Liver (tissue), 3 donors: ENCODE measurements at regions not wholly inside any gene's neighbourhood (a gene's known extent, or its start where the extent isn't known, plus 50 kb on each side); places are given as distances from the start of the nearest gene placed in this dataset.

Source experiments
- ATF3 ChIP-seq: IDR thresholded peaks from 2 replicates; pipeline ENCODE4 v1.6.1; 2016; ENCODE audit warnings: antibody characterized with exemption
- FOXA1 ChIP-seq: IDR thresholded peaks from 2 replicates; pipeline ENCODE4 v1.6.1; 2016; ENCODE audit warnings: antibody characterized with exemption
- FOXA2 ChIP-seq: IDR thresholded peaks from 2 replicates; pipeline ENCODE4 v1.6.1; 2016; ENCODE audit warnings: antibody characterized with exemption
- GABPA ChIP-seq, 2 donors: IDR thresholded peaks in 1 of 2; conservative IDR thresholded peaks in 1 of 2; 2 replicates each; pipeline ENCODE4 v1.6.1; 2016; ENCODE audit warnings: antibody characterized with exemption in 2 of 2, mild to moderate bottlenecking in 1 of 2, moderate library complexity in 1 of 2
- JUND ChIP-seq, 2 donors: IDR thresholded peaks; 2 replicates each; pipeline ENCODE4 v1.6.1; 2016; ENCODE audit warnings: antibody characterized with exemption in 2 of 2
- MAX ChIP-seq: IDR thresholded peaks from 2 replicates; pipeline ENCODE4 v1.6.1; 2016; ENCODE audit warnings: antibody characterized with exemption
- RAD21 ChIP-seq, 2 donors: IDR thresholded peaks; 2 replicates each; pipeline ENCODE4 v1.6.1; 2016; ENCODE audit warnings: antibody characterized with exemption in 2 of 2, mild to moderate bottlenecking in 2 of 2
- SP1 ChIP-seq: IDR thresholded peaks from 2 replicates; pipeline ENCODE4 v1.6.1; 2018; ENCODE audit warnings: antibody characterized with exemption, mild to moderate bottlenecking
- TAF1 ChIP-seq: conservative IDR thresholded peaks from 2 replicates; pipeline ENCODE4 v1.6.1; 2016; ENCODE audit warnings: antibody characterized with exemption, mild to moderate bottlenecking
- YY1 ChIP-seq: IDR thresholded peaks from 2 replicates; pipeline ENCODE4 v1.6.1; 2016; ENCODE audit warnings: antibody characterized with exemption, mild to moderate bottlenecking
- TF ChIP-seq, protein P1 (sequence below): fragments of 150-350 bp; IDR thresholded peaks from 2 replicates; pipeline ENCODE4 v1.5.1; 2017; ENCODE audit warnings: improper control_type of control experiment, low read depth, low read length; ENCODE audit not compliant: missing input control
- TF ChIP-seq, protein P2 (sequence below): IDR thresholded peaks from 2 replicates; pipeline ENCODE4 v1.6.1; 2016; ENCODE audit warnings: antibody characterized with exemption, mild to moderate bottlenecking
- donor health status: healthy.
- donor health status: healthy.

- TF ChIP-seq, protein P1, sequence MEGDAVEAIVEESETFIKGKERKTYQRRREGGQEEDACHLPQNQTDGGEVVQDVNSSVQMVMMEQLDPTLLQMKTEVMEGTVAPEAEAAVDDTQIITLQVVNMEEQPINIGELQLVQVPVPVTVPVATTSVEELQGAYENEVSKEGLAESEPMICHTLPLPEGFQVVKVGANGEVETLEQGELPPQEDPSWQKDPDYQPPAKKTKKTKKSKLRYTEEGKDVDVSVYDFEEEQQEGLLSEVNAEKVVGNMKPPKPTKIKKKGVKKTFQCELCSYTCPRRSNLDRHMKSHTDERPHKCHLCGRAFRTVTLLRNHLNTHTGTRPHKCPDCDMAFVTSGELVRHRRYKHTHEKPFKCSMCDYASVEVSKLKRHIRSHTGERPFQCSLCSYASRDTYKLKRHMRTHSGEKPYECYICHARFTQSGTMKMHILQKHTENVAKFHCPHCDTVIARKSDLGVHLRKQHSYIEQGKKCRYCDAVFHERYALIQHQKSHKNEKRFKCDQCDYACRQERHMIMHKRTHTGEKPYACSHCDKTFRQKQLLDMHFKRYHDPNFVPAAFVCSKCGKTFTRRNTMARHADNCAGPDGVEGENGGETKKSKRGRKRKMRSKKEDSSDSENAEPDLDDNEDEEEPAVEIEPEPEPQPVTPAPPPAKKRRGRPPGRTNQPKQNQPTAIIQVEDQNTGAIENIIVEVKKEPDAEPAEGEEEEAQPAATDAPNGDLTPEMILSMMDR: no peak
- TF ChIP-seq MAX (no peak), FOXA2 (no peak), RAD21 (IDR thresholded peaks at IDR 0.05) (no peak), TAF1 (no peak), YY1 (no peak), ATF3 (no peak), SP1 (no peak), GABPA (IDR thresholded peaks at IDR 0.05 in 1 of 2, conservative IDR thresholded peaks at IDR 0.05 in 1 of 2) (no peak), FOXA1 (no peak), JUND (IDR thresholded peaks at IDR 0.05) (no peak)
- TF ChIP-seq, protein P2, sequence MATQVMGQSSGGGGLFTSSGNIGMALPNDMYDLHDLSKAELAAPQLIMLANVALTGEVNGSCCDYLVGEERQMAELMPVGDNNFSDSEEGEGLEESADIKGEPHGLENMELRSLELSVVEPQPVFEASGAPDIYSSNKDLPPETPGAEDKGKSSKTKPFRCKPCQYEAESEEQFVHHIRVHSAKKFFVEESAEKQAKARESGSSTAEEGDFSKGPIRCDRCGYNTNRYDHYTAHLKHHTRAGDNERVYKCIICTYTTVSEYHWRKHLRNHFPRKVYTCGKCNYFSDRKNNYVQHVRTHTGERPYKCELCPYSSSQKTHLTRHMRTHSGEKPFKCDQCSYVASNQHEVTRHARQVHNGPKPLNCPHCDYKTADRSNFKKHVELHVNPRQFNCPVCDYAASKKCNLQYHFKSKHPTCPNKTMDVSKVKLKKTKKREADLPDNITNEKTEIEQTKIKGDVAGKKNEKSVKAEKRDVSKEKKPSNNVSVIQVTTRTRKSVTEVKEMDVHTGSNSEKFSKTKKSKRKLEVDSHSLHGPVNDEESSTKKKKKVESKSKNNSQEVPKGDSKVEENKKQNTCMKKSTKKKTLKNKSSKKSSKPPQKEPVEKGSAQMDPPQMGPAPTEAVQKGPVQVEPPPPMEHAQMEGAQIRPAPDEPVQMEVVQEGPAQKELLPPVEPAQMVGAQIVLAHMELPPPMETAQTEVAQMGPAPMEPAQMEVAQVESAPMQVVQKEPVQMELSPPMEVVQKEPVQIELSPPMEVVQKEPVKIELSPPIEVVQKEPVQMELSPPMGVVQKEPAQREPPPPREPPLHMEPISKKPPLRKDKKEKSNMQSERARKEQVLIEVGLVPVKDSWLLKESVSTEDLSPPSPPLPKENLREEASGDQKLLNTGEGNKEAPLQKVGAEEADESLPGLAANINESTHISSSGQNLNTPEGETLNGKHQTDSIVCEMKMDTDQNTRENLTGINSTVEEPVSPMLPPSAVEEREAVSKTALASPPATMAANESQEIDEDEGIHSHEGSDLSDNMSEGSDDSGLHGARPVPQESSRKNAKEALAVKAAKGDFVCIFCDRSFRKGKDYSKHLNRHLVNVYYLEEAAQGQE: no peak
These were observed 71.4 kb upstream of the ARL4D start for GRCh38 chr17:43327421-43327820.
